GM18909 (cell line): ENCODE measurements at regions not wholly inside any gene's neighbourhood (a gene's known extent, or its start where the extent isn't known, plus 50 kb on each side); places are given as distances from the start of the nearest gene placed in this dataset.

Experiments used
- ATAC-seq: cut with Tn5 transposase; IDR thresholded peaks from one replicate; pipeline ENCODE4 v1.9.1; 2021; ENCODE audit warnings: mild to moderate bottlenecking; ENCODE audit not compliant: unreplicated experiment, poor library complexity

DNA sequence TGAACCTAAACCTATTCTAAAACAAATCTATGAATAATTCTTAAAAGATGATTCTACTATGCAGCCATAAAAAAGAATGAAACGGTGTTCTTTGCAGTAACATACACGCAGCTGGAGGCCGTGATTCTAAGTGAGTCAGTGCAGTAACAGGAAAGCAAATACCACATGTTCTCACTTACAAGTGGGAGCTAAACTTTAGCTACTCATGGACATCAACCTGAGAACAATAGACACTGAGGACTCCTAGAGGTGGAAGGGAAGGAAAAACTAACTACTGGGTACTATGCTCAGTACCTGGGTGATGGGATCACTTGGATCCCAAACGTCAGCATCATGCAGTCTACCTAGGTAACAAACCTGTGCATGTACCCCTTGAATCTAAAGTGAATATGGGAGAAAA is 575.0 kb upstream of the MGMT start:
- no peak for ATAC-seq

DNA sequence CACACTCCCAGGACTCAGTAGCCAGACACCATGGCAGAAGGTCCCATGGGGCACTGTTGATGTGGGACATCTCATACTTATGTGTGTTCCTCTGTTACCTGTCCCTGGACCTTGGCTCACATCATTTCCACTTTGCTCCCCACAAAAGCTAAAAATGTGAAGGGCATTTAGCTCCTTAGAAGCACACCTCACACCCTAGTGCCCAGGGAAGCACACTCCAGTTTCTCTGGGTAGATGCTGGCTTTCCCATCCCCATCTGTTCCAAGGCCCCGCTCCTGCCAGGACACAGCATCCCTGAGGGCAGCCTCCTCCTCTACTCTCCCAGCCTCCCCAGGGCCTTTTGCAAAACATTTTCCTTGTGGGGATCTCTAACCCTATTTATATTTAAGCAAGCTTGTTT is 572.4 kb upstream of the MGMT start:
- ATAC-seq = no peak

- ATAC-seq = no peak
Measured at GRCh38 chr10:128895473-128895872, 571.6 kb upstream of the MGMT start.

GRCh38 chr10:128896116-128896795 is 570.8 kb upstream of the MGMT start:
- ATAC-seq = no peak

DNA sequence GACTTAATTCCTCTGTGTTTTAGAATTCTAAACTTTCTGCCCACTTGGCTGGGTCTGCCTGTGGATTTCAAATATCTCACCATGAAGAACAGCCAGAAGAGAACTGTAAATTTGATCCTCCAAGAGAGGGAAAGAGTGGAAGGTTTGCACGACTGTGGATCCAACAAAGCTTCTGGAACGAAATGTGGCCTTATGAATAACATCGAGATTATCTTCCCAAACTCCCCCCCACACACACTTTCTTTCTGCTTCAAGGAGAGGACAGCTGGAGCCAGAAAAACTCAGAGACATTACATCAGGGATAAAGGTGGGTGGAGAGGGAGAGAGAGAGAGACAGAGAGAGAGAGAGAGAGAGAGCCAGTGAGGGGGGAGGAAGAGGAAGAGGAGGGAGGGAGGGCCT is 570.1 kb upstream of the MGMT start:
- no peak for ATAC-seq

GRCh38 chr10:128897401-128898129 is 569.5 kb upstream of the MGMT start:
- ATAC-seq = no peak

GRCh38 chr10:128898133-128898915 is 568.7 kb upstream of the MGMT start:
- ATAC-seq = no peak

DNA sequence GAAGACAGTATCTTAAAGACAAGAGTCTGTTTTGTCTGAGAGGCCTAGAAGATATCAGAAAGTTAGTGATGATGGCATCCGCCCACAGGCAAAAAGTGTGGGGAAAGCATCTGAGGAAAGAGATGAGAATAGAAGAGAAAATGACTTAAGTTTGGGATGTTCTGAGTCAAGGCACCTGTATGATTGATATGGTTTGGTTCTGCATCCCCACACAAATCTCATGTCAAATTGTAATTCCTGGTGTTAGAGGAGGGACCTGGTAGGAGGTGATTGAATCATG is 568.2 kb upstream of the MGMT start:
- no peak for ATAC-seq

- no peak for ATAC-seq
Measured at GRCh38 chr10:128900456-128900855, 566.6 kb upstream of the MGMT start.

GRCh38 chr10:128901236-128901635 is 565.8 kb upstream of the MGMT start:
- ATAC-seq = no peak

- ATAC-seq = no peak
Measured at GRCh38 chr10:128902031-128902710, 564.9 kb upstream of the MGMT start.

DNA sequence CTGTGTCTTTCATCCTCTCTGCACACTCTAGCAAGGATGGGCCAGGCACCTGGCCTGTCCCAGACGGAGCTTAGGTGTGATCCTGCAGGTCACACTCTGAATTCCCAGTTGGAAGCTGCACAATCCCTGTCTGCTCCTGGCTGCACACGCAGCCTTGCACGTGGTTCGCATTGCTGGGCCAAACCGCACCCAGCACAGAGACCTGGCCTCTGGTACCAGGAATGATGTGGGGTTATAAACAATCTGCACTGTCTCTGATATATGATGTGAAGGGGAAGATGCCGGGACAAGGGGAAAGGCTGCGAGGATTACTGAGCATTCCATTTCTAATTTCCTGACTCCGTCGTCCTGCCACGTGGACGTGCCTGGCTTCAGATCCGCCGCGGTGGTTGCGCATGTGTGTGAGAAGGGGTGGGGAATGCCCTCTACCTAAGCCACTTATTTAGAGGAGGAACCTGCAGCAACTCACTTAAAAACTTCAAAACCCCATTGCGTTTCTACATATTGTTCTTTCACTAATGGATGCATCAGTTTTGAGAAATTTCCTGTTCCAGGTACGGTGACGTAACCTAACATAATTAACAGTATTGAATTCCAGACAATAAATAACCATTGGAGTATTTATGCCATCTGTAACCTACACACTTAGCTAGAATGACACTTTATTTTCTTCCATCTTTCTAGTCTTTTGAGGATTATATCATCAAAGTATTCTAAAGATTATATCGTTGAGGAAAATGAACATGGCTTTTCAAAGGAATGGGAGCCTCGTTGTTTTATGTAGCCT is 559.7 kb upstream of the MGMT start:
- no peak for ATAC-seq

DNA sequence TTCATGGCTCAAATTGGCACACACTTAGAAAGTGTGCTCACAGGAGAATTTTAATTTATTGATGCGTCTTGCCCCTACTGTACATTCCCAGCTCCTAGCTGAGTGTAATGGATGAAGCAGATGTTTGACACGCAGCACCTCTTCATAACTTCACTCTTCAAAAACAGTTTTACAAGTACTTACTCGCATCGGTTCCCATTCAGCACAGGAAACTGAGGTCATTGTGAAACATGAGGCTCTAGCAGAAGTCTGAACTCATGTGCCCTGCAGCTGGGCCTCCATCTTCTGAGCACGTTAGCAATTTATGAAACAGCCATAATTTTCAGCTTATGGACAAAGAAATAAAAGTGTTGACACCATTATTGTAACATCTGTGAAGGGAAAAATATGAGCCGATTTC is 558.9 kb upstream of the MGMT start:
- ATAC-seq = no peak

DNA sequence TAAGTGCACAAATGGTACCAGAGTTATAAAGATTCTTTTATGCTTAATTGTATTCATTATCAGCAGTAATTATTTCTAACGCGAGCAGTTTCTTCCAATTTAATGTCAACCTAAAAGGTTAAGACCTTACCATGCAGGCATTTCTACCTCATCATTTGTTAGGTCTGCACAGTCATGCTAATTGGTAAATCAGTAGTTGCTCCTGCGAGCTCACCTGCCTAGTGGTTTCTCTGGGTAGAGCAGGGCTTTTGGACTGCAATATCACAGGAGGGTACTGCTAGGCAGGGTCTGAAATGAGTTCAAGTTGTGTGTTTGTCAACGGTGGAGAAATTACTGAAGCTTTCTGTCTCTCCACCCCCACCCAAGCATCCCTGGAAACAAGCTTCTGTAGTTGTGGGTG is 558.5 kb upstream of the MGMT start:
- ATAC-seq = no peak

DNA sequence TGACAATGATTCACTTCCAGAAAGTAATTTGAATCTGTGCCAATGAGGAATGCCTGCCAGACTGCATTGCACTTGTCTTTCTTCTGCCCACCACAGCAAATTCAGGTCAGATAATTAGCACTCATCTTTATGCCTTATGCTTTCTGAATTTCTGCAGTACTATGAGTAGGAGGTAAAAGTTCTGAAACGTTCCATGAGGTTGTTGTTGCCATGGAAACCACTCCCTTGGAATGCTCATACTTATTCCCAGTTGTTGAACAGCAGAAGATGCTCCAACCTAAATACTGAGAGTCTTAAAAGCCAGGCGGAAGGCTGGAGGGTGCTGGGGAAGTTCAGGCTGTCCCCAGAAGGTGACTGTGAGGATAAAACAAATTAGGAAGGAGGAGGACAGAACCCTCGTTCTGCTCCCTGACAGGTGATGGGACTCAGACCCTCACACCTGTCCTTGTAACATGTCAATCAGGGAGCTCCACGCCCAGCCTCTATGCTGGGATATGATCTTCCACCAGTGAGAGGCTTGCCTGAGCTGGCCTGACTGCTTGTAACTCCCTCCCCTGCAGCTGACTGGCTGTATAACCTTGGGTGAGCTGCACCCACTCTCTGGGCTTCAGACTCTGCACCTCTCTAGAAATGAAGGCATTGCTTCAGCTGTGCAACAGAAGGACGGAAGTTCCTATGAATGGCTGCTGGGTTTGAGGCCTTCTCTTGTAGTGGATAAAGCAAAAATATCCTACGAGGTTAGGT is 554.3 kb upstream of the MGMT start:
- no peak for ATAC-seq

DNA sequence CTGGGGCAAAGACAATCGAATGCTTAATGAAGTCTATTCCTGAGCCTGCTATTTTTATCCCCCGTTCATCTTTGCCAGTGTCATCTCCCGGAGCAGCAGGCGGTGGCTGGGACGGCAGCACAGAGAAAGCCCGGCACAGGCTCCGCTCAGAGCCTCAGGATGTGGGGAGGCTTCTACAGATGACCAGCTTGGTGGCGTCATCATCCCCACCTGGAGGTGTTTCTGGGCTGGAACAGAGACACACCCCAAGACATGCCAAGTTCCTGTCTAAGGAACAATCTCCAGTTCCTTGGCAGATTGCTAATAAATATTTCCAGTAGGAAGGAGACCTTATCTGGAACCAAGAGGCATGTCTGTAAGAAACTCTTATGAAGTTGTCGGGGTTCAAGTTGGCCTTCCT is 552.4 kb upstream of the MGMT start:
- ATAC-seq = no peak

DNA sequence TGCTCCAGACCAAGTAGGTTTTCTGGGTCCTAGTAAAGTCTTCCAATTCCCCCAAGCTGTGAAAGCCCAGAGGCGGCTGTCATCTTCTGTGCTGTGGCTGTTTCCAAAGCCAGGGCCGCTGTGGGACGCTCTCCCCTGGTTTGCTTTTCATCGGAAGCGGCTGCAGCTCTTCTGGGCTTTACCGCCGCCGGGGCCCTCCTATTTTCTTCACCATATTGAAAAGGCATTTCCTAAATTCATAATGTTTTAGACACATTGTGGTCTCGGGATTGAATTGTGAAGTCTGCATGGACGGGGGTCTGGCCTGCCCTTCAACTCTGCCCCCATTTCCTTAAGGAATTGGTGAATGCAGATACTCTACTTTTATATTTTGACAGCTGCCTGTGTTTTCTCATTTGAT is 551.4 kb upstream of the MGMT start:
- no peak for ATAC-seq

- no peak for ATAC-seq
Measured at GRCh38 chr10:128916383-128916782, 550.7 kb upstream of the MGMT start.

- ATAC-seq = no peak
Measured at GRCh38 chr10:128921389-128922022, 545.5 kb upstream of the MGMT start.
